MV-4-11 (cell line): ENCODE measurements at regions not wholly inside any gene's neighbourhood (a gene's known extent, or its start where the extent isn't known, plus 50 kb on each side); places are given as distances from the start of the nearest gene placed in this dataset.

Experiments
- DNase-seq: peaks from one replicate; lab custom pipeline; 2025; lab: John Stamatoyannopoulos, UW

- no peak for DNase-seq
Measured at GRCh38 chr2:58959996-58960395, 718.9 kb upstream of the FANCL start.

GRCh38 chr2:58957188-58957840 is 716.2 kb upstream of the FANCL start:
- DNase-seq = no peak

GRCh38 chr2:58954880-58955385 is 713.8 kb upstream of the FANCL start:
- no peak for DNase-seq

GRCh38 chr2:58951722-58952121 is 710.6 kb upstream of the FANCL start:
- DNase-seq = no peak

- no peak for DNase-seq
Measured at GRCh38 chr2:58950795-58951462, 709.8 kb upstream of the FANCL start.

- DNase-seq = no peak
Measured at GRCh38 chr2:58939388-58939787, 698.3 kb upstream of the FANCL start.

GRCh38 chr2:58938988-58939387 is 697.9 kb upstream of the FANCL start:
- DNase-seq = no peak

GRCh38 chr2:58932801-58933200 is 691.7 kb upstream of the FANCL start:
- no peak for DNase-seq

- no peak for DNase-seq
Measured at GRCh38 chr2:58930537-58930936, 689.4 kb upstream of the FANCL start.

- no peak for DNase-seq
Measured at GRCh38 chr2:58928973-58929372, 687.8 kb upstream of the FANCL start.

GRCh38 chr2:58928391-58928790 is 687.3 kb upstream of the FANCL start:
- DNase-seq = no peak

- DNase-seq = no peak
Measured at GRCh38 chr2:58926112-58926511, 685.0 kb upstream of the FANCL start.

- no peak for DNase-seq
Measured at GRCh38 chr2:58925676-58926081, 684.6 kb upstream of the FANCL start.

GRCh38 chr2:58923869-58924268 is 682.7 kb upstream of the FANCL start:
- no peak for DNase-seq

GRCh38 chr2:58922245-58922644 is 681.1 kb upstream of the FANCL start:
- no peak for DNase-seq

- DNase-seq = no peak
Measured at GRCh38 chr2:58921676-58922075, 680.6 kb upstream of the FANCL start.

GRCh38 chr2:58920001-58920400 is 678.9 kb upstream of the FANCL start:
- DNase-seq = no peak

- no peak for DNase-seq
Measured at GRCh38 chr2:58919316-58919715, 678.2 kb upstream of the FANCL start.

GRCh38 chr2:58918141-58918540 is 677.0 kb upstream of the FANCL start:
- DNase-seq = no peak

- no peak for DNase-seq
Measured at GRCh38 chr2:58917596-58917995, 676.5 kb upstream of the FANCL start.

- no peak for DNase-seq
Measured at GRCh38 chr2:58916063-58916462, 674.9 kb upstream of the FANCL start.

GRCh38 chr2:58914733-58915505 is 673.8 kb upstream of the FANCL start:
- no peak for DNase-seq
